ENCODE measurements at regions not wholly inside any gene's neighbourhood (a gene's known extent, or its start where the extent isn't known, plus 50 kb on each side); places are given as distances from the start of the nearest gene placed in this dataset.

DNA sequence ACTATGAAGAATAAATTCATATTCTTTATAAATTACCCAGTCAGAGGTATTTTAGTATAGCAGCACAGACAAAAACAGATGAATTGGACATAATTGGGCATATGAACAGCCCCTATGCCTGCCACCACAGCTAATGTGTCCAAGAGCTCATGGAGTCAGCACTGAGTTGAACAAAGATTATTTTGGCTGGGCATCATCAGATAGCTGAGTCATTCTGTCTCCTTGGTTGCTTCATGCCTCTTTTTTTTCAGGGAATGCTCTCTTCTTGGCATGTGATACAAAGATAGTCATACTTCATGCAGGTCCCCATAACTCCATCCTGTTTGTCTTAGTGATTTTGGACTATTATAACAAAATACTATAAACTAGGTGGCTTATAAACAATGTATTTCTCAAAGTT is 275.6 kb downstream of the TENT5A start:
- DNase-seq (ENCODE audit: low read depth in 1 of 2, low spot score in 1 of 2): no peak

DNA sequence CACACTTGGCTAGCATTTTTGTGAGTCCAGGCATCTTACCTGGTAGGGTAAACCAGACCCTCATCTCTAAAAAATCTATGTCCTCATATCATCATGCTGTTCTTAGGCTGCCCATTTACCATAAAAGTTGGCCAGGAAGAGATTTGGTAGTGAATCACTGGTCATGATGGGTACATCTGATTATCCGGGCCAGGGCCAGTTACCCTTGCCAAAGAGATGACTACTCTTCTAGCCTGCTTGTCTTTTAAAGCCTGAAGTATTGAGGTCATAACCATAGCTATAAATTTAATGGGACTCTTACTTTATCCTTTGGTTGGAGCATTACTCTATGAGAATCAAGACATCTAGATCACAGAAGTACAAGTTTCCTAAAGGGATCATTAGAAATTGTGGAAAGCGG is 276.8 kb downstream of the TENT5A start:
- no peak for DNase-seq (ENCODE audit: low read depth in 1 of 2, low spot score in 1 of 2)
- TF ChIP-seq, protein P1, sequence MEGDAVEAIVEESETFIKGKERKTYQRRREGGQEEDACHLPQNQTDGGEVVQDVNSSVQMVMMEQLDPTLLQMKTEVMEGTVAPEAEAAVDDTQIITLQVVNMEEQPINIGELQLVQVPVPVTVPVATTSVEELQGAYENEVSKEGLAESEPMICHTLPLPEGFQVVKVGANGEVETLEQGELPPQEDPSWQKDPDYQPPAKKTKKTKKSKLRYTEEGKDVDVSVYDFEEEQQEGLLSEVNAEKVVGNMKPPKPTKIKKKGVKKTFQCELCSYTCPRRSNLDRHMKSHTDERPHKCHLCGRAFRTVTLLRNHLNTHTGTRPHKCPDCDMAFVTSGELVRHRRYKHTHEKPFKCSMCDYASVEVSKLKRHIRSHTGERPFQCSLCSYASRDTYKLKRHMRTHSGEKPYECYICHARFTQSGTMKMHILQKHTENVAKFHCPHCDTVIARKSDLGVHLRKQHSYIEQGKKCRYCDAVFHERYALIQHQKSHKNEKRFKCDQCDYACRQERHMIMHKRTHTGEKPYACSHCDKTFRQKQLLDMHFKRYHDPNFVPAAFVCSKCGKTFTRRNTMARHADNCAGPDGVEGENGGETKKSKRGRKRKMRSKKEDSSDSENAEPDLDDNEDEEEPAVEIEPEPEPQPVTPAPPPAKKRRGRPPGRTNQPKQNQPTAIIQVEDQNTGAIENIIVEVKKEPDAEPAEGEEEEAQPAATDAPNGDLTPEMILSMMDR (IDR thresholded peaks at IDR 0.05; ENCODE audit: insufficient read depth, low read length): no peak
- TF ChIP-seq POLR2AphosphoS5 (IDR thresholded peaks at IDR 0.05; ENCODE audit: low read depth) (no peak), SPI1 (IDR thresholded peaks at IDR 0.05; ENCODE audit: borderline replicate concordance, low read depth) (no peak), GABPA (IDR thresholded peaks at IDR 0.05; ENCODE audit: low read depth) (no peak)
- TF ChIP-seq, protein P2, sequence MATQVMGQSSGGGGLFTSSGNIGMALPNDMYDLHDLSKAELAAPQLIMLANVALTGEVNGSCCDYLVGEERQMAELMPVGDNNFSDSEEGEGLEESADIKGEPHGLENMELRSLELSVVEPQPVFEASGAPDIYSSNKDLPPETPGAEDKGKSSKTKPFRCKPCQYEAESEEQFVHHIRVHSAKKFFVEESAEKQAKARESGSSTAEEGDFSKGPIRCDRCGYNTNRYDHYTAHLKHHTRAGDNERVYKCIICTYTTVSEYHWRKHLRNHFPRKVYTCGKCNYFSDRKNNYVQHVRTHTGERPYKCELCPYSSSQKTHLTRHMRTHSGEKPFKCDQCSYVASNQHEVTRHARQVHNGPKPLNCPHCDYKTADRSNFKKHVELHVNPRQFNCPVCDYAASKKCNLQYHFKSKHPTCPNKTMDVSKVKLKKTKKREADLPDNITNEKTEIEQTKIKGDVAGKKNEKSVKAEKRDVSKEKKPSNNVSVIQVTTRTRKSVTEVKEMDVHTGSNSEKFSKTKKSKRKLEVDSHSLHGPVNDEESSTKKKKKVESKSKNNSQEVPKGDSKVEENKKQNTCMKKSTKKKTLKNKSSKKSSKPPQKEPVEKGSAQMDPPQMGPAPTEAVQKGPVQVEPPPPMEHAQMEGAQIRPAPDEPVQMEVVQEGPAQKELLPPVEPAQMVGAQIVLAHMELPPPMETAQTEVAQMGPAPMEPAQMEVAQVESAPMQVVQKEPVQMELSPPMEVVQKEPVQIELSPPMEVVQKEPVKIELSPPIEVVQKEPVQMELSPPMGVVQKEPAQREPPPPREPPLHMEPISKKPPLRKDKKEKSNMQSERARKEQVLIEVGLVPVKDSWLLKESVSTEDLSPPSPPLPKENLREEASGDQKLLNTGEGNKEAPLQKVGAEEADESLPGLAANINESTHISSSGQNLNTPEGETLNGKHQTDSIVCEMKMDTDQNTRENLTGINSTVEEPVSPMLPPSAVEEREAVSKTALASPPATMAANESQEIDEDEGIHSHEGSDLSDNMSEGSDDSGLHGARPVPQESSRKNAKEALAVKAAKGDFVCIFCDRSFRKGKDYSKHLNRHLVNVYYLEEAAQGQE (IDR thresholded peaks at IDR 0.05; ENCODE audit: insufficient replicate concordance, low read depth): no peak
- no peak overlapping the region for H3K4me3 ChIP-seq (replicated peaks; ENCODE audit: insufficient read depth, low read length)
- no peak overlapping the region for H3K27ac ChIP-seq (replicated peaks)
- no peaks in the 10 kb centered on the region for H3K27me3 ChIP-seq (ENCODE audit: insufficient read depth, poor library complexity, severe bottlenecking)

More for the DNA sequence above, 275.6 kb downstream of the TENT5A start:
- TF ChIP-seq, protein P1 (IDR thresholded peaks at IDR 0.05; ENCODE audit: insufficient read depth, low read length): no peak
- TF ChIP-seq, protein P2 (IDR thresholded peaks at IDR 0.05; ENCODE audit: insufficient replicate concordance, low read depth): no peak
- TF ChIP-seq GABPA (IDR thresholded peaks at IDR 0.05; ENCODE audit: low read depth): no peak
- no peak for TF ChIP-seq POLR2AphosphoS5 (IDR thresholded peaks at IDR 0.05; ENCODE audit: low read depth)
- TF ChIP-seq SPI1 (IDR thresholded peaks at IDR 0.05; ENCODE audit: borderline replicate concordance, low read depth): no peak
- no peaks in the 10 kb centered on the region for H3K27me3 ChIP-seq (ENCODE audit: insufficient read depth, poor library complexity, severe bottlenecking)
- H3K27ac ChIP-seq (replicated peaks): no peak overlapping the region
- H3K4me3 ChIP-seq (replicated peaks; ENCODE audit: insufficient read depth, low read length): no peak overlapping the region

DNA sequence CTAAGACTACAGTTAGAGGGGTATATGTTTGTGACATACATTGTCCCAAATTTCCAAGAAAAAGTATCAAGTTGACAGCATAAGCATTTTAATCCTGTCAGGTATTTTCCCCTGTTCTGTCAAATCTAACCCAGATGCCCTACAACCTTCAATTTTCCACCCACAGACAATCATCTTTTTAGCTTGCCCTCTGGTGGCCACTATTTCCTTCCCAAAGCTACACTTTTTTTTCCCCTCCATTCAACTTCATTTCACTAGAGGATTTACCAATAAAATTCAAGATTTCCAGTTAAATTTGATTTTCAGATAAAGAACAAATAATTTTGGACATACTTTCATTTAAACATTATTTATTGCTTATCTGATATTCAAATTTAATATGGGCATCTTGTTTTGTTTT is 286.6 kb downstream of the TENT5A start:
- H3K27ac ChIP-seq (replicated peaks): no peak overlapping the region
- no peak for DNase-seq (ENCODE audit: low read depth in 1 of 2, low spot score in 1 of 2)
- no peak overlapping the region for H3K4me3 ChIP-seq (replicated peaks; ENCODE audit: insufficient read depth, low read length)
- no peaks in the 10 kb centered on the region for H3K27me3 ChIP-seq (ENCODE audit: insufficient read depth, poor library complexity, severe bottlenecking)
- TF ChIP-seq POLR2AphosphoS5 (IDR thresholded peaks at IDR 0.05; ENCODE audit: low read depth): no peak
- TF ChIP-seq, protein P1 (IDR thresholded peaks at IDR 0.05; ENCODE audit: insufficient read depth, low read length): no peak
- TF ChIP-seq, protein P2 (IDR thresholded peaks at IDR 0.05; ENCODE audit: insufficient replicate concordance, low read depth): no peak
- no peak for TF ChIP-seq SPI1 (IDR thresholded peaks at IDR 0.05; ENCODE audit: borderline replicate concordance, low read depth)
- no peak for TF ChIP-seq GABPA (IDR thresholded peaks at IDR 0.05; ENCODE audit: low read depth)

Measured in HL-60 (cell line).